ENCODE measurements at regions not wholly inside any gene's neighbourhood (a gene's known extent, or its start where the extent isn't known, plus 50 kb on each side); places are given as distances from the start of the nearest gene placed in this dataset.
"Not testable (repeated sequence)": the region's sequence is repeated elsewhere in the genome, so short reads cannot be mapped to it uniquely, and the experiment has no call there.

GRCh38 chr11:116342148-116342547 lies 430.6 kb downstream of the BUD13 start:
- ATAC-seq (no peak), DNase-seq (no peak)
- no peak overlapping the region for H3K4me3 ChIP-seq (ENCODE audit: low read length)
- no peaks in the 10 kb centered on the region for H3K36me3 ChIP-seq (ENCODE audit: control insufficient read depth, insufficient read depth, low read length)
- intact Hi-C loops (cut with micrococcal nuclease): no loop called here
- no peaks in the 10 kb centered on the region for H3K4me1 Mint-ChIP-seq
- no peaks in the 10 kb centered on the region for H3K27me3 ChIP-seq (ENCODE audit: control insufficient read depth, insufficient read depth, low read length)
- no peak for TF ChIP-seq CTCF (IDR thresholded peaks at IDR 0.05)
- H3K9me3 Mint-ChIP-seq: peaks cover 0 to 3% of the 10 kb centered on the region in 2 donors
- H3K4me1 ChIP-seq (ENCODE audit: control insufficient read depth, insufficient read depth, low read length): no peaks in the 10 kb centered on the region
- no peaks in the 10 kb centered on the region for H3K36me3 Mint-ChIP-seq
- H3K27ac ChIP-seq (ENCODE audit: low read length): no peak overlapping the region
- no peak overlapping the region for H3K4me3 Mint-ChIP-seq
- no peaks in the 10 kb centered on the region for H3K27me3 Mint-ChIP-seq (ENCODE audit: low read depth in 2 of 2)
- 87% methylated on average over 7 of the region's 7 CpGs for WGBS (ENCODE audit: insufficient coverage)
- H3K9me3 ChIP-seq (ENCODE audit: control insufficient read depth, insufficient read depth, low read length): no peaks in the 10 kb centered on the region
- H3K27ac Mint-ChIP-seq: no peak overlapping the region

- no peak overlapping the region for H3K4me3 Mint-ChIP-seq
- WGBS (ENCODE audit: insufficient coverage): 75% methylated on average over 7 of the region's 9 CpGs
- no peaks in the 10 kb centered on the region for H3K36me3 Mint-ChIP-seq
These were observed 433.3 kb downstream of the BUD13 start for GRCh38 chr11:116339306-116340098.

GRCh38 chr11:116338500-116338899 lies 434.3 kb downstream of the BUD13 start:
- H3K27me3 Mint-ChIP-seq (ENCODE audit: low read depth in 2 of 2); DNase-seq; H3K4me3 Mint-ChIP-seq; H3K4me1 ChIP-seq (ENCODE audit: control insufficient read depth, insufficient read depth, low read length); H3K36me3 Mint-ChIP-seq; H3K9me3 ChIP-seq (ENCODE audit: control insufficient read depth, insufficient read depth, low read length); ATAC-seq; intact Hi-C loops (cut with micrococcal nuclease); H3K4me3 ChIP-seq (ENCODE audit: low read length); H3K27me3 ChIP-seq (ENCODE audit: control insufficient read depth, insufficient read depth, low read length); H3K4me1 Mint-ChIP-seq; H3K27ac Mint-ChIP-seq; H3K27ac ChIP-seq (ENCODE audit: low read length); H3K36me3 ChIP-seq (ENCODE audit: control insufficient read depth, insufficient read depth, low read length); H3K9me3 Mint-ChIP-seq: not testable (repeated sequence)
- 100% methylated on average over 2 of the region's 4 CpGs for WGBS (ENCODE audit: insufficient coverage)

More at GRCh38 chr11:116339306-116340098, 433.3 kb downstream of the BUD13 start:
- H3K4me3 ChIP-seq (ENCODE audit: low read length): no peak overlapping the region
- Mint-ChIP-seq H3K4me1 (no peaks in the 10 kb centered on the region), H3K27ac (no peak overlapping the region), H3K9me3 (peaks cover 2 to 3% of the 10 kb centered on the region in 2 donors), H3K27me3 (ENCODE audit: low read depth in 2 of 2) (peaks cover 0 to 4% of the 10 kb centered on the region in 2 donors)
- DNase-seq (no peak), ATAC-seq (no peak)
- no peaks in the 10 kb centered on the region for H3K9me3 ChIP-seq (ENCODE audit: control insufficient read depth, insufficient read depth, low read length)
- no peaks in the 10 kb centered on the region for H3K36me3 ChIP-seq (ENCODE audit: control insufficient read depth, insufficient read depth, low read length)
- intact Hi-C loops (cut with micrococcal nuclease): no loop called here
- no peak for TF ChIP-seq CTCF (IDR thresholded peaks at IDR 0.05)
- H3K4me1 ChIP-seq (ENCODE audit: control insufficient read depth, insufficient read depth, low read length): no peaks in the 10 kb centered on the region
- H3K27me3 ChIP-seq (ENCODE audit: control insufficient read depth, insufficient read depth, low read length): no peaks in the 10 kb centered on the region
- no peak overlapping the region for H3K27ac ChIP-seq (ENCODE audit: low read length)

- Mint-ChIP-seq H3K36me3 (no peaks in the 10 kb centered on the region), H3K4me3 (no peak overlapping the region), H3K27me3 (ENCODE audit: low read depth in 2 of 2) (peaks cover 0 to 4% of the 10 kb centered on the region in 2 donors), H3K4me1 (no peaks in the 10 kb centered on the region), H3K9me3 (peaks cover 2 to 3% of the 10 kb centered on the region in 2 donors), H3K27ac (no peak overlapping the region)
- Histone ChIP-seq H3K36me3 (ENCODE audit: control insufficient read depth, insufficient read depth, low read length) (no peaks in the 10 kb centered on the region), H3K9me3 (ENCODE audit: control insufficient read depth, insufficient read depth, low read length) (no peaks in the 10 kb centered on the region), H3K27me3 (ENCODE audit: control insufficient read depth, insufficient read depth, low read length) (no peaks in the 10 kb centered on the region), H3K4me1 (ENCODE audit: control insufficient read depth, insufficient read depth, low read length) (no peaks in the 10 kb centered on the region), H3K27ac (ENCODE audit: low read length) (no peak overlapping the region), H3K4me3 (ENCODE audit: low read length) (no peak overlapping the region)
- no peak for TF ChIP-seq CTCF (IDR thresholded peaks at IDR 0.05)
- no peak for DNase-seq
- intact Hi-C loops (cut with micrococcal nuclease): no loop called here
- no peak for ATAC-seq
- 81% methylated on average over 1 of the region's 1 CpG for WGBS (ENCODE audit: insufficient coverage)
These were observed 436.2 kb downstream of the BUD13 start for GRCh38 chr11:116336540-116336939.
